GM12891 (cell line): ENCODE measurements at regions not wholly inside any gene's neighbourhood (a gene's known extent, or its start where the extent isn't known, plus 50 kb on each side); places are given as distances from the start of the nearest gene placed in this dataset.

ENCODE experiments used
- POLR2A ChIP-seq: IDR thresholded peaks from 2 replicates; pipeline ENCODE4 v1.6.1; 2011; ENCODE audit warnings: low read depth, low read length, control low read depth
- POLR2AphosphoS5 ChIP-seq: IDR thresholded peaks from 2 replicates; pipeline ENCODE4 v1.6.1; 2011; ENCODE audit warnings: low read depth, low read length, control low read depth
- POU2F2 ChIP-seq: IDR thresholded peaks from 2 replicates; pipeline ENCODE4 v1.6.1; 2011; ENCODE audit warnings: low read depth, mild to moderate bottlenecking, control low read depth, low read length, moderate library complexity
- TAF1 ChIP-seq: IDR thresholded peaks from 2 replicates; pipeline ENCODE4 v1.6.1; 2011; ENCODE audit warnings: low read depth, low read length, control low read depth

DNA sequence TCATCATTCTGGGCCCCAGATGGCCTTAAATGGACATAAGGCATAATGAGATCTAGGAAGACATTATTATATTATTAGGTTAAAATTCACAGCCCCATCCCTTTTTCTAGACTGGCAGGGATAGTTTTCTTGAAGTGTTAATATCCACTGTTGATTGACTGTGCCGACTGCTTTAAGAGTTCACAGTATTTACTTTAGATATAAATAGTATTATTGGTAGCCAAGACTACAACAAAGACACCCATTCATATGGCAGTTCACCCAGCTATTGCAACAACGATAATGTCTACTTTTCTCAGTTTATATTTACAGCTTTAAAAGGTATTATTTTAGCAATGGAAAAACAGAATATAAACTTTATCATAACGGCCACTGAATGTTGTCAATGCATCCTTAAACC is 922.2 kb upstream of the POU3F4 start:
- TF ChIP-seq TAF1: no peak
- no peak for TF ChIP-seq POLR2A
- no peak for TF ChIP-seq POLR2AphosphoS5
- TF ChIP-seq POU2F2: no peak
